ENCODE measurements at regions not wholly inside any gene's neighbourhood (a gene's known extent, or its start where the extent isn't known, plus 50 kb on each side); places are given as distances from the start of the nearest gene placed in this dataset.

- Histone ChIP-seq H3K4me1 (ENCODE audit: low read length) (no peaks in the 10 kb centered on the region), H3K27me3 (ENCODE audit: low read depth, low read length) (no peaks in the 10 kb centered on the region), H3K4me3 (ENCODE audit: low read length) (no peak overlapping the region), H3K9me3 (ENCODE audit: insufficient read depth, low read length) (no peaks in the 10 kb centered on the region), H3K27ac (ENCODE audit: low read length) (no peak overlapping the region), H4K20me1 (ENCODE audit: insufficient read depth, low read length) (no peaks in the 10 kb centered on the region), H3K36me3 (replicated peaks; ENCODE audit: low read depth, low read length) (no peaks in the 10 kb centered on the region), H2AFZ (ENCODE audit: low read depth, low read length) (no peak overlapping the region), H3K79me2 (ENCODE audit: low read length) (no peaks in the 10 kb centered on the region), H3K9ac (ENCODE audit: low read length) (no peak overlapping the region), H3K4me2 (ENCODE audit: low read length) (no peak overlapping the region)
- TF ChIP-seq EZH2phosphoT487 (IDR thresholded peaks at IDR 0.05; ENCODE audit: low read depth) (no peak), CTCF (IDR thresholded peaks at IDR 0.05; ENCODE audit: low read depth, low read length) (no peak)
Measured at GRCh38 chr12:84150201-84150600, 762.4 kb downstream of the SLC6A15 start.

- no peaks in the 10 kb centered on the region for H4K20me1 ChIP-seq (ENCODE audit: insufficient read depth, low read length)
- no peak overlapping the region for H3K9ac ChIP-seq (ENCODE audit: low read length)
- no peak overlapping the region for H3K4me2 ChIP-seq (ENCODE audit: low read length)
- H3K9me3 ChIP-seq (ENCODE audit: insufficient read depth, low read length): no peaks in the 10 kb centered on the region
- no peaks in the 10 kb centered on the region for H3K36me3 ChIP-seq (replicated peaks; ENCODE audit: low read depth, low read length)
- H3K27me3 ChIP-seq (ENCODE audit: low read depth, low read length): no peaks in the 10 kb centered on the region
- no peak overlapping the region for H3K4me3 ChIP-seq (ENCODE audit: low read length)
- H3K79me2 ChIP-seq (ENCODE audit: low read length): no peaks in the 10 kb centered on the region
- no peak overlapping the region for H2AFZ ChIP-seq (ENCODE audit: low read depth, low read length)
- no peak for TF ChIP-seq CTCF (IDR thresholded peaks at IDR 0.05; ENCODE audit: low read depth, low read length)
- no peak for TF ChIP-seq EZH2phosphoT487 (IDR thresholded peaks at IDR 0.05; ENCODE audit: low read depth)
- H3K27ac ChIP-seq (ENCODE audit: low read length): no peak overlapping the region
- H3K4me1 ChIP-seq (ENCODE audit: low read length): no peaks in the 10 kb centered on the region
Measured at GRCh38 chr12:84148335-84148734, 764.3 kb downstream of the SLC6A15 start.

- no peak overlapping the region for H3K27ac ChIP-seq (ENCODE audit: low read length)
- H3K79me2 ChIP-seq (ENCODE audit: low read length): no peaks in the 10 kb centered on the region
- no peaks in the 10 kb centered on the region for H3K9me3 ChIP-seq (ENCODE audit: insufficient read depth, low read length)
Measured at GRCh38 chr12:84136862-84137367, 775.7 kb downstream of the SLC6A15 start.

GRCh38 chr12:84135586-84136279, 776.9 kb downstream of the SLC6A15 start:
- Histone ChIP-seq H3K9ac (ENCODE audit: low read length) (no peak overlapping the region), H2AFZ (ENCODE audit: low read depth, low read length) (no peak overlapping the region), H3K4me1 (ENCODE audit: low read length) (no peaks in the 10 kb centered on the region), H3K4me3 (ENCODE audit: low read length) (no peak overlapping the region), H3K79me2 (ENCODE audit: low read length) (no peaks in the 10 kb centered on the region), H3K4me2 (ENCODE audit: low read length) (no peak overlapping the region), H3K36me3 (replicated peaks; ENCODE audit: low read depth, low read length) (no peaks in the 10 kb centered on the region), H4K20me1 (ENCODE audit: insufficient read depth, low read length) (no peaks in the 10 kb centered on the region), H3K27ac (ENCODE audit: low read length) (no peak overlapping the region), H3K27me3 (ENCODE audit: low read depth, low read length) (no peaks in the 10 kb centered on the region), H3K9me3 (ENCODE audit: insufficient read depth, low read length) (no peaks in the 10 kb centered on the region)
- TF ChIP-seq CTCF (IDR thresholded peaks at IDR 0.05; ENCODE audit: low read depth, low read length) (no peak), EZH2phosphoT487 (IDR thresholded peaks at IDR 0.05; ENCODE audit: low read depth) (no peak)

More at GRCh38 chr12:84136862-84137367, 775.7 kb downstream of the SLC6A15 start:
- no peaks in the 10 kb centered on the region for H3K36me3 ChIP-seq (replicated peaks; ENCODE audit: low read depth, low read length)
- H3K4me3 ChIP-seq (ENCODE audit: low read length): no peak overlapping the region
- TF ChIP-seq CTCF (IDR thresholded peaks at IDR 0.05; ENCODE audit: low read depth, low read length): no peak
- no peak for TF ChIP-seq EZH2phosphoT487 (IDR thresholded peaks at IDR 0.05; ENCODE audit: low read depth)
- no peaks in the 10 kb centered on the region for H3K4me1 ChIP-seq (ENCODE audit: low read length)
- H4K20me1 ChIP-seq (ENCODE audit: insufficient read depth, low read length): no peaks in the 10 kb centered on the region
- no peak overlapping the region for H2AFZ ChIP-seq (ENCODE audit: low read depth, low read length)
- H3K27me3 ChIP-seq (ENCODE audit: low read depth, low read length): no peaks in the 10 kb centered on the region
- H3K4me2 ChIP-seq (ENCODE audit: low read length): no peak overlapping the region
- no peak overlapping the region for H3K9ac ChIP-seq (ENCODE audit: low read length)
